Liver (tissue), 8 donors: ENCODE measurements at regions not wholly inside any gene's neighbourhood (a gene's known extent, or its start where the extent isn't known, plus 50 kb on each side); places are given as distances from the start of the nearest gene placed in this dataset.

Experiments used
- DNase-seq: peaks from one replicate; pipeline ENCODE4 v3.0.0-alpha.2; 2017; ENCODE audit warnings: low spot score
- H3K27ac ChIP-seq, 2 donors: one replicate each; pipeline ENCODE4 v1.7.0; 2013; ENCODE audit warnings: inconsistent platforms in 2 of 2, low read length in 2 of 2, control low read depth in 1 of 2, low read depth in 1 of 2, mild to moderate bottlenecking in 1 of 2
- H3K27me3 ChIP-seq, 4 donors: one replicate each; pipeline versions ENCODE4 v1.6.1 to v1.7.0; 2013; ENCODE audit warnings: low read length in 3 of 4, inconsistent platforms in 1 of 4, mild to moderate bottlenecking in 1 of 4, moderate library complexity in 1 of 4; ENCODE audit not compliant: control insufficient read depth in 4 of 4, insufficient read depth in 4 of 4
- H3K36me3 ChIP-seq, 4 donors: one replicate each; pipeline versions ENCODE4 v1.6.1 to v1.7.0; 2013; ENCODE audit warnings: low read length in 3 of 4, mild to moderate bottlenecking in 3 of 4, low read depth in 1 of 4, moderate library complexity in 1 of 4; ENCODE audit not compliant: control insufficient read depth in 4 of 4, insufficient read depth in 3 of 4
- H3K4me1 ChIP-seq, 4 donors: one replicate each; pipeline versions ENCODE4 v1.6.1 to v1.7.0; 2013; ENCODE audit warnings: low read length in 3 of 4, mild to moderate bottlenecking in 3 of 4, moderate library complexity in 1 of 4; ENCODE audit not compliant: control insufficient read depth in 4 of 4, insufficient read depth in 4 of 4
- H3K4me3 ChIP-seq, 3 donors: one replicate each; pipeline versions ENCODE4 v1.6.1 to v1.7.0; 2013; ENCODE audit warnings: low read length in 3 of 3, control low read depth in 1 of 3, low read depth in 1 of 3, mild to moderate bottlenecking in 1 of 3
- H3K9ac ChIP-seq, 2 donors: one replicate each; pipeline ENCODE4 v1.7.0; 2013; ENCODE audit warnings: low read length in 2 of 2, mild to moderate bottlenecking in 2 of 2, moderate library complexity in 2 of 2, control low read depth in 1 of 2, low read depth in 1 of 2
- H3K9me3 ChIP-seq, 4 donors: one replicate each; pipeline versions ENCODE4 v1.6.1 to v1.7.0; 2013; ENCODE audit warnings: low read length in 3 of 4; ENCODE audit not compliant: control insufficient read depth in 4 of 4
- EGR1 ChIP-seq, 2 donors: IDR thresholded peaks; 2 replicates each; pipeline ENCODE4 v1.6.1; 2016 to 2018; ENCODE audit warnings: antibody characterized with exemption in 2 of 2, low read depth in 2 of 2
- FOXA1 ChIP-seq: IDR thresholded peaks from 2 replicates; pipeline ENCODE4 v1.6.1; 2016; ENCODE audit warnings: antibody characterized with exemption
- FOXA2 ChIP-seq: IDR thresholded peaks from 2 replicates; pipeline ENCODE4 v1.6.1; 2016; ENCODE audit warnings: antibody characterized with exemption
- GABPA ChIP-seq, 2 donors: IDR thresholded peaks in 1 of 2; conservative IDR thresholded peaks in 1 of 2; 2 replicates each; pipeline ENCODE4 v1.6.1; 2016; ENCODE audit warnings: antibody characterized with exemption in 2 of 2, mild to moderate bottlenecking in 1 of 2, moderate library complexity in 1 of 2
- HNF4A ChIP-seq, 2 donors: conservative IDR thresholded peaks; 2 replicates each; pipeline ENCODE4 v1.6.1; 2016; ENCODE audit warnings: antibody characterized with exemption in 2 of 2, mild to moderate bottlenecking in 2 of 2
- HNF4G ChIP-seq: IDR thresholded peaks from 2 replicates; pipeline ENCODE4 v1.6.1; 2016; ENCODE audit warnings: antibody characterized with exemption
- JUND ChIP-seq, 2 donors: IDR thresholded peaks; 2 replicates each; pipeline ENCODE4 v1.6.1; 2016; ENCODE audit warnings: antibody characterized with exemption in 2 of 2
- NR2F2 ChIP-seq: IDR thresholded peaks from 2 replicates; pipeline ENCODE4 v1.6.1; 2016; ENCODE audit warnings: antibody characterized with exemption
- RAD21 ChIP-seq, 2 donors: IDR thresholded peaks; 2 replicates each; pipeline ENCODE4 v1.6.1; 2016; ENCODE audit warnings: antibody characterized with exemption in 2 of 2, mild to moderate bottlenecking in 2 of 2
- REST ChIP-seq: IDR thresholded peaks from 2 replicates; pipeline ENCODE4 v1.6.1; 2016; ENCODE audit warnings: antibody characterized with exemption, mild to moderate bottlenecking
- RXRA ChIP-seq, 2 donors: IDR thresholded peaks; 2 replicates each; pipeline ENCODE4 v1.6.1; 2017 to 2018; ENCODE audit warnings: antibody characterized with exemption in 2 of 2, mild to moderate bottlenecking in 1 of 2
- SP1 ChIP-seq: IDR thresholded peaks from 2 replicates; pipeline ENCODE4 v1.6.1; 2018; ENCODE audit warnings: antibody characterized with exemption, mild to moderate bottlenecking
- TAF1 ChIP-seq: conservative IDR thresholded peaks from 2 replicates; pipeline ENCODE4 v1.6.1; 2016; ENCODE audit warnings: antibody characterized with exemption, mild to moderate bottlenecking
- YY1 ChIP-seq: IDR thresholded peaks from 2 replicates; pipeline ENCODE4 v1.6.1; 2016; ENCODE audit warnings: antibody characterized with exemption, mild to moderate bottlenecking
- WGBS: extraction: QIAGEN DNeasy Blood & Tissue Kit; methylation state at CpG from one replicate; pipeline ENCODE4 v1.1.7; 2013; 5-methylcytosine and 5-hydroxymethylcytosine counted together
- TF ChIP-seq, protein P1 (sequence below): IDR thresholded peaks from 2 replicates; pipeline ENCODE4 v1.6.1; 2016; ENCODE audit warnings: antibody characterized with exemption
- TF ChIP-seq, protein P2 (sequence below): fragments of 150-350 bp; IDR thresholded peaks from 2 replicates; pipeline ENCODE4 v1.5.1; 2017; ENCODE audit warnings: improper control_type of control experiment, low read depth, low read length; ENCODE audit not compliant: missing input control
- TF ChIP-seq, protein P3 (sequence below): IDR thresholded peaks from 2 replicates; pipeline ENCODE4 v1.6.1; 2016; ENCODE audit warnings: antibody characterized with exemption
- TF ChIP-seq, protein P4 (sequence below): IDR thresholded peaks from 2 replicates; pipeline ENCODE4 v1.6.1; 2016; ENCODE audit warnings: antibody characterized with exemption
- donor health status: healthy.
- donor health status: healthy.
- donor health status: healthy.
- donor health status: healthy.
- donor health status: healthy.

DNA sequence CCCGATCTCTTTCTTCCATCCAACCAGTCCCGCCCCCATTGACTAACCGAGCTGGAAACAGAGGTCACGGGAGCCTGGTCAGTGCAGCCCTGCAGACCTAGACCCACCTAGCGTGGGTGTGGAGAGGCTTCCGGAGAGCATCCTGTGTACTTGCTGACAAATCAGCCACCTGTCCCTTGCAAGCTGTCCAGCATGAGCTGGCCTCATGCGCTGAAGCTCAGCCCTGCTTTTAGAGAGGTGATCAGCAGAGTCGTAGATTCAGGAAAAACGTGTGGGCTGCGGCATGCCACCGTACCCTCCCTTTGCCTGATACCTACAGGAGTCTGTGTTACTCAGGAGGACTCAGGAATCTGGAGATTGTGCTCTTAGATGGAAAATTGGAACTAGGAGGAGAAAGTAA, 80.3 kb upstream of the UQCRFS1 start:
- no peaks in the 10 kb centered on the region for H3K36me3 ChIP-seq
- no peak for TF ChIP-seq JUND (IDR thresholded peaks at IDR 0.05)
- TF ChIP-seq, protein P1, sequence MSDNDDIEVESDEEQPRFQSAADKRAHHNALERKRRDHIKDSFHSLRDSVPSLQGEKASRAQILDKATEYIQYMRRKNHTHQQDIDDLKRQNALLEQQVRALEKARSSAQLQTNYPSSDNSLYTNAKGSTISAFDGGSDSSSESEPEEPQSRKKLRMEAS = no peak
- no peak for TF ChIP-seq YY1
- no peak for TF ChIP-seq NR2F2
- TF ChIP-seq FOXA1 = no peak
- no peak for TF ChIP-seq SP1
- TF ChIP-seq HNF4A (conservative IDR thresholded peaks at IDR 0.05) = no peak
- TF ChIP-seq, protein P2, sequence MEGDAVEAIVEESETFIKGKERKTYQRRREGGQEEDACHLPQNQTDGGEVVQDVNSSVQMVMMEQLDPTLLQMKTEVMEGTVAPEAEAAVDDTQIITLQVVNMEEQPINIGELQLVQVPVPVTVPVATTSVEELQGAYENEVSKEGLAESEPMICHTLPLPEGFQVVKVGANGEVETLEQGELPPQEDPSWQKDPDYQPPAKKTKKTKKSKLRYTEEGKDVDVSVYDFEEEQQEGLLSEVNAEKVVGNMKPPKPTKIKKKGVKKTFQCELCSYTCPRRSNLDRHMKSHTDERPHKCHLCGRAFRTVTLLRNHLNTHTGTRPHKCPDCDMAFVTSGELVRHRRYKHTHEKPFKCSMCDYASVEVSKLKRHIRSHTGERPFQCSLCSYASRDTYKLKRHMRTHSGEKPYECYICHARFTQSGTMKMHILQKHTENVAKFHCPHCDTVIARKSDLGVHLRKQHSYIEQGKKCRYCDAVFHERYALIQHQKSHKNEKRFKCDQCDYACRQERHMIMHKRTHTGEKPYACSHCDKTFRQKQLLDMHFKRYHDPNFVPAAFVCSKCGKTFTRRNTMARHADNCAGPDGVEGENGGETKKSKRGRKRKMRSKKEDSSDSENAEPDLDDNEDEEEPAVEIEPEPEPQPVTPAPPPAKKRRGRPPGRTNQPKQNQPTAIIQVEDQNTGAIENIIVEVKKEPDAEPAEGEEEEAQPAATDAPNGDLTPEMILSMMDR = no peak
- TF ChIP-seq FOXA2 = no peak
- no peak for TF ChIP-seq HNF4G
- TF ChIP-seq, protein P3, sequence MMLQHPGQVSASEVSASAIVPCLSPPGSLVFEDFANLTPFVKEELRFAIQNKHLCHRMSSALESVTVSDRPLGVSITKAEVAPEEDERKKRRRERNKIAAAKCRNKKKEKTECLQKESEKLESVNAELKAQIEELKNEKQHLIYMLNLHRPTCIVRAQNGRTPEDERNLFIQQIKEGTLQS = no peak
- TF ChIP-seq REST = no peak
- no peak for TF ChIP-seq RAD21 (IDR thresholded peaks at IDR 0.05)
- no peak for TF ChIP-seq RXRA (IDR thresholded peaks at IDR 0.05)
- no peak for TF ChIP-seq EGR1 (IDR thresholded peaks at IDR 0.05; ENCODE audit: low read depth in 2 of 2)
- TF ChIP-seq, protein P4, sequence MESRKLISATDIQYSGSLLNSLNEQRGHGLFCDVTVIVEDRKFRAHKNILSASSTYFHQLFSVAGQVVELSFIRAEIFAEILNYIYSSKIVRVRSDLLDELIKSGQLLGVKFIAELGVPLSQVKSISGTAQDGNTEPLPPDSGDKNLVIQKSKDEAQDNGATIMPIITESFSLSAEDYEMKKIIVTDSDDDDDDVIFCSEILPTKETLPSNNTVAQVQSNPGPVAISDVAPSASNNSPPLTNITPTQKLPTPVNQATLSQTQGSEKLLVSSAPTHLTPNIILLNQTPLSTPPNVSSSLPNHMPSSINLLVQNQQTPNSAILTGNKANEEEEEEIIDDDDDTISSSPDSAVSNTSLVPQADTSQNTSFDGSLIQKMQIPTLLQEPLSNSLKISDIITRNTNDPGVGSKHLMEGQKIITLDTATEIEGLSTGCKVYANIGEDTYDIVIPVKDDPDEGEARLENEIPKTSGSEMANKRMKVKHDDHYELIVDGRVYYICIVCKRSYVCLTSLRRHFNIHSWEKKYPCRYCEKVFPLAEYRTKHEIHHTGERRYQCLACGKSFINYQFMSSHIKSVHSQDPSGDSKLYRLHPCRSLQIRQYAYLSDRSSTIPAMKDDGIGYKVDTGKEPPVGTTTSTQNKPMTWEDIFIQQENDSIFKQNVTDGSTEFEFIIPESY = no peak
- no peak for TF ChIP-seq GABPA (IDR thresholded peaks at IDR 0.05 in 1 of 2, conservative IDR thresholded peaks at IDR 0.05 in 1 of 2)
- no peak for TF ChIP-seq TAF1
- no peak for DNase-seq
- no peak overlapping the region for H3K9ac ChIP-seq
- H3K27ac ChIP-seq = no peak overlapping the region
- H3K4me3 ChIP-seq = no peak overlapping the region
- no peaks in the 10 kb centered on the region for H3K9me3 ChIP-seq
- WGBS = 47% methylated on average over 11 of the region's 11 CpGs
- peaks cover 0 to 2% (median 0%) of the 10 kb centered on the region in 4 donors for H3K27me3 ChIP-seq
- H3K4me1 ChIP-seq = no peaks in the 10 kb centered on the region
